NCI-H1048 (cell line): ENCODE measurements at regions not wholly inside any gene's neighbourhood (a gene's known extent, or its start where the extent isn't known, plus 50 kb on each side); places are given as distances from the start of the nearest gene placed in this dataset.
"Not testable (repeated sequence)": the region's sequence is repeated elsewhere in the genome, so short reads cannot be mapped to it uniquely, and the experiment has no call there.

Experiments used
- DNase-seq: peaks from one replicate; lab custom pipeline; 2025; lab: John Stamatoyannopoulos, UW

DNA sequence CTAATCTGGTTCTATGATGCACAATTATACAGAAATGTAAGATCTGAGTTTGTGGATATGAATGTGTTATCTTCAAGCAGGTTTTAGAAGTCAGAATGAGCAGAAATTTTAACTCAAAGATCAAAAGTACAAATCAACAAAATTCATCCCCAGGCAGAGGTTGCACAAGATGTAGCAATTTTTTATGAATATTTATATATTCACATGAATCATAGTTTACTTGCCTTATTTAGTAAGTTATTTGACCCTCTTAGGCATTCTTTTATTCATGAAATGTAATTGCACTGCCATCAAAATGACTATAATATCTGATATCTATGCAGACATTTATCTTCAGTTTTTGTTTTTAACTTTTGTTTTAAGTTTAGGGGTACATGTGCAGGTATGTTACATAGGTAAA, 103.1 kb upstream of the DAZL start:
- no peak for DNase-seq

DNA sequence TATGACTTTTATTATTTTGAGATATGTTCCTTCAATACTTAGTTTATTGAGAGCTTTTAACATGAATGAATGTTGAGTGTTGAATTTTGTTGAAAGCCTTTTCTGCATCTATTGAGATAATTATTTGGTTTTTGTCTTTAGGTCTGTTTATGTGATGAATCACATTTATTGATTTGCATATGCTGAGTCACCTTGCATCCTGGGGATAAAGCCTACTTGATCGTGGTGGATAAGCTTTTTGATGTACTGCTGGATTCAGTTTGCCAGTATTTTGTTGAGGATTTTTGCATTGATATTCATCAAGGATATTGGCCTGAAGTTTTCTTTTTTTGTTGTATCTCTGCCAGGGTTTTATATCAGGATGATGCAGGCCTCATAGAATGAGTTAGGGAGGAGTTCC, 106.5 kb upstream of the DAZL start:
- DNase-seq, result not testable (repeated sequence)

DNA sequence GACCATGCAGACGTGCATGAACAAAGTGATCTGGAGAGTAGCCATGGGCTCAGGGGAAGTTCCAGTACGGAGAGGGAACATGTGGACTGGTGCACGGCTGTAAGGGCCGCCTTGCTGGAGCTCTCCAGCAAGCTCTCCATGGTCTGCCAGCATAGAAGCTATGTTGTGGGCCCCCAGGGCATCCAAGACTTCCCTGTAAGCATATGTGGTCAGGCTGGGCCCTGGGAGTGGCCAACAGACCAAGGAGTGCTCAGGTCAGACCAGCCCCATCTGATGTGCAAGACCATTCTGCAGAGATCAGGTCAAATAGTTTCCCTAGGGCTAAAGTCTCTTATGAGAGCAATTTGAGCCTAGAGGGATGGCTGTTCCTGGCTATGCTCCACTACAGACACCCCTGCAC, 110.1 kb upstream of the DAZL start:
- no peak for DNase-seq

DNA sequence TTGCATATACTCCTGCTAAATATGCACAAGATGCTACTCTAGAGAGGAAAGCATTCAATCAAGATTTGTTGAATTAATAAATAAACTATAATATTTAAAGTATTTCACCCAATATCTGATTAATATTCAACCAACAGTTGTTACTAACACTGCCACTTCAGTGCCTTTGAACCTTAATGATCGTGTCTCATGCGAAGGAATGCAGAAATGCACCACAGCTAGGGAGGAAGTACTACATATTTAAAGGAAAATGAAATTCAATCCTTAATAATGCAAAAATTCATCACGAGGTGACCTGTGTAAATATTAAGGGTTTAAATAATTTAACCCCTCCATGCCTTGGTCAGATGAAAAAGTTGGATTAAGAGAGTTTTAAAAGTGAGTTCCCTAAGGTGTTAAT, 114.2 kb upstream of the DAZL start:
- no peak for DNase-seq

DNA sequence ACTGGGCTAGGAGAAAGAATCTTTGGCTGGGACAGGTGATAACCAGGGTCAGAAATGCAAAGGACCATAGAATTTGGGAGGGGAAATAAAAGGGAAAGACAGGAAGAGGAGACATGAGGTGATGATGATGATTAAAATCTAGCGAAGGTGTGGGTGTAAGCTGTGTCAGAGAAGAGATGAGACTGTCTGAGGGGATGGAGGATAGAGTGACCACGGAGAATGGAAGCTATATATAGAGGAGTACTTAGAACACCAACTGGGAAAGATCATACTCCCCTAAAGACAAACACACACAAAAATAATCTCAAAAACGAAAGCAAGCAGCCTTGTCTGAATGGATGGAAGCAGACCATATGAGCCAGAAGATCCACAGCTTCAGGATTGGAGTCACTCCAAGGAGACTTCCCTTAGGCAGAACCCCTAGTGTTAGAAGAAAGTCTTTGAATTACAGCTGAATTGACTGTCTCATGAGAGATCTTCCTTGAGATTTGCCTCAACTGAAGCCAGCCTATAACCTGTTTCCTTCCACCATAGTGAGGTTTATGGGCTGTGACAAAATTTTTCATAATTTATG, 115.2 kb upstream of the DAZL start:
- no peak for DNase-seq

DNA sequence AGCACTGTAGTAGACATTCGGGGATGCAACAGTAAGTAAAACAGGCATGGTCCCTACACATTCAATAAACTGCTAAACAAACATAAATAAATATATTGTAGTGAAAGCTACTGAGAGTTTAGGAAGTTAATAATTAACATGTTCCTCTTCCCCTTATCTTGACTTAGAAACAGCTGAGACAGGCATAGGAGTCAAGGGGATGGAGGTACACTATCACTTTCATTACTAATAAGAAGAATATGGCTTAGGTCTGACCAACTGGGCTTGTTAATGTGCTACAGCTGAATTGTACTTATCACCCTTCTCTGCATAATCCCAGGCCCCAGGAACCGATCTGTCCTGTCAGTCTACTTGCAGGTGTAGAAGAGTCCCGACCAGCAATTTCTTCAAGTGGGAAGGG, 116.3 kb upstream of the DAZL start:
- DNase-seq, result no peak

DNA sequence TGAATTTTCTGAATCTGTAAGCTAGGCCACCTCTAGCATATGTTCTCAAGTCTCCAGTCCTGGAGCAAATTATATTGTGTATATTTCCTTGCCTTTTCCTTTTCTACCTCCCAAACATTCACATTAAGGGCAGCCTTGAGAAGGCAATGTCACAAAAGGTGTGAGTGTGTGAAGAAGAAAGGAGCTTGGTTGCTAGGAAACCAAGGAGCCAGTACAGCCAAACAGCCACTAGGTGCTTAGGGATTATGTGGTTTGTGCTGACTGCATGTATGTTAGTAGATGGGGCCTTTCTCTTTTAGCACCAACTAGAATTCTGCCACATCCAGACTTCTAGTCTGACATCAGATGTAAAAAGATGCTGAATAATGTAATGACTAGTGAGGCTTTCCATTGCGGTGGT, 118.8 kb upstream of the DAZL start:
- DNase-seq, result no peak

DNA sequence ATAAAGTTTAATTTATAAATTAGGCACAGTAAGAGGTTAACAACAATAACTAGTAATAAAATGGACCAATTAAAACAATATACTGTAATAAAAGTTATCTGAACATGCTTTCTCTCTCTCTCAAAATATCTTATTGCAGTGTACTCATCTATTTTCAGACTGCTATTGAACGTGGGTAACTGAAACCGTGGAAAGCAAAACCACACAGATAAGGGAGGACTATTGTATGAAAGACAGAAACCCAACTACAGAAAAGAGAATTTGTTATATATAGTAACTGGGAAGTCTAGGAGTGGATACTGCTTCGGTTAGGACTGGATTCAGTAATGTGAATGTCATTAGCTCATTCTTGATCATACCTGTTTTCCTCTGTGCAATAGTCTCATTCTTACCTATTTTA, 119.3 kb upstream of the DAZL start:
- no peak for DNase-seq

DNA sequence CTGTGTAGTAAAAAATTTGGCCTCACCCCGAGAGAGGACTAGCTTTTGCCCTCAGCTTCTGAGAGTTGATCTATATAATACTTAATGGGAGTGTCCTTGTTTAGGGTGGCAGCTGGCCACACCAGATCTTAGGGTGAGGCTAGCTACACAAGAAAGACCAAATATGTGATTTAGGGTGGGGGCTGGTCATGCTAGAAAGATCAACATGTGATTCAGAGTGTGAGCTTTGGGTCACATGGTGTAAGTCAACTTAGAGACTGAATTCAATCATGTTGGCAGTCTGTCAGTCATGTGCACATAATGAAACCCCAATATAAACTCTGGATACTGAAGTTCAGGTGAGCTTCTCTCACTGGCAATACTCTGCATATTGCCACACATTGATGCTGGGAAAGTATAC, 120.7 kb upstream of the DAZL start:
- no peak for DNase-seq

DNA sequence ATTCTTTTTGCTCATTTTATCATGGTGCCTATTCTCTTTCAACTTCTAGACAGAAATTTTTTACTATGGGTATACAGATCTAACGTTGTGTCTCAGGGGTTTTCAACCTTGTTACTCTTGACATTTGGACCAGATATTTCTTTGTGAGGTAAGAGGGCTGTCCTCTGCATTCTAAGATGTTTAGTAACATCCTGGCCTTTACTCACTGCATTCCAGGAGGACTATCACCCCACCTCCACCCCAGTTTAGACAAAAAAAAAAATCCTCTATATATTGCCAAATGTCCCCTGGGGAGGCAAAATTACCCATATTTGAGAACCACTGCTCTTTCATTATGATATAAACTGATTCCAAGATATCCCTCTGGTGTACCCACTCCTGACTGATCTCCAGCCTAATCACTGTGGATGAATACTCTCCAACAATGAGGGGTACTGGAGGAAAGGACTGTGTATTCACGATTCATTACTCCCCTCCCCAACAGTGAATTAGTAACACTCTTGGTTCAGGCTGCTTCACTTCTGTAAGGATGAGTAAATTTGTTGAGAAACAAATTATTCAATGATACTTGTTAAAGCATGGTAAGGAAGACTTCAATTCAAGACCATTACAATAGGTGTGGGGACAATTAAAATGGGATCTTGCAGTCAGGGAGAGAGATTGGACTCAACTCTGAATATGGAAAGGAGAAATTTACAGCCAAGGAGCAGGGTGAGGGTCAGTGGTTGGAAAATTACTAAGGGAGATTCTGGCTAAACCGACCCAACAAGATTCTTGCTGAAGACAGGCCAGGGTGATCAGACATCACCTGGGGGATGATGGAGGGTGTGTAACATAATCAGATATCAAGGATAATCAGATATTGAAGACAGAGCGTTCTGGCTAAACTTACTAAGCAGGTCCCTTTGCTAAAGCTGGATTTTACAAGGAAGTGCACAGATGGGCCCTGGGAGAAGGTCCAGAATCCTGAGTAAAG, 123.8 kb upstream of the DAZL start:
- no peak for DNase-seq

DNA sequence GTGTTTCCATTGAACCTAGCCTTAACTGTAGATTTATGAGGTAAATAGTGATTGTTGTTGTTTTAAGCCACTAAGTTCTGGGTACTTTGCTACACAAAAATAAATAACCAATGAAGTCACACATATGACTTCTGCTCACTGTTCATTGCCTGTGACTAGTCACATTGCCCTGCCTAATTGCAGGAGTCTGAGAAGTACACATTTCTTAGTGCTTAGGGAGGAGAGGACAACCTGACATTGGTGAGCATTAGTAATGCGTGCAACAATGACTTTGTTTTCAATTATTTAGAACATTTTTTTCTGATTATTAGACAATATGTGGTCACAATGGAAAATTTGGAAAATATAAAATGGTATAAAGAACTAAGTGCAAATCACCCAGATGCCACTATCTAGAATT, 133.2 kb upstream of the DAZL start:
- no peak for DNase-seq

DNA sequence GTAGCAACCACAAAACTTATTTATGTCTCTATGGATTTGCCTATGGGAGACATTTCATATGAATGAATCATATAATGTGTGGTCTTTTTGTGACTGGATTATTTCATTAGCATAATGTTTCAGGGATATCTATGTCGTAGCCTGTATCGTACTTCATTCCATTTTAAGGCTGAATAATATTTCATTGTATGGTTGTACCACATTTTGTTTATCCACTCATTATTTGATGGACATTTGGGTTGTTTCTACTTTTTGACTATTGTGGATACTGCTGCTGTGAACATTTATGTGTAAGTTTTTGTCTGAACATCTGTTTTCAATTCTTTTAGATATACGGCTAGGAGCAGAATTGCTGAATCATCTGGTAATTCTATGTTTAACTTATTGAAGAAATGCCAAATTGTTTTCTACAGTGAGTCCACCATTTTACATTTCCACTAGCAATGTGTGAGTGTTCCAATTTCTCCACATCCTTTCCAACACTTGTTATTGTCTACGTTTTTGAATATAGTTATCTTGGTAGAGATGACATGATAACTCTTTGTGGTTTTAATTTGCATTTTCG, 134.4 kb upstream of the DAZL start:
- no peak for DNase-seq

DNA sequence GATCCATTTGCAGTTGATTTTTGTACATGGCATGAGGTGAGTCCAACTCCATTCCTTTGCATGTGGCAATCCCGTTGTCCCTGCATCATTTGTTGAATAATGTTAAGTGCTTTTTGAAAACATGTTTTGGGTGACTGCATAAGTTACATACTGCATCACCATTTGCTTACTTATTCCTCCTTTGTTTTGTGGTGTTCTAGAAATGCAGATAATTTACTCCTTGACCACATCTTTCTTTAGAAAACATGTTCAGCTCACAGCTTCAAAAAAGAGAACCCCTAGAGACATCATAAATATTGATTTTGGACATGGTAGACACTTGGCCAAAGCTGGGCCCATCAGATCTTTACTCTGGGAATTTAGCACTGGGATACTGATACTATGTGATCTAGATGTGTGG, 135.3 kb upstream of the DAZL start:
- DNase-seq, result no peak

DNA sequence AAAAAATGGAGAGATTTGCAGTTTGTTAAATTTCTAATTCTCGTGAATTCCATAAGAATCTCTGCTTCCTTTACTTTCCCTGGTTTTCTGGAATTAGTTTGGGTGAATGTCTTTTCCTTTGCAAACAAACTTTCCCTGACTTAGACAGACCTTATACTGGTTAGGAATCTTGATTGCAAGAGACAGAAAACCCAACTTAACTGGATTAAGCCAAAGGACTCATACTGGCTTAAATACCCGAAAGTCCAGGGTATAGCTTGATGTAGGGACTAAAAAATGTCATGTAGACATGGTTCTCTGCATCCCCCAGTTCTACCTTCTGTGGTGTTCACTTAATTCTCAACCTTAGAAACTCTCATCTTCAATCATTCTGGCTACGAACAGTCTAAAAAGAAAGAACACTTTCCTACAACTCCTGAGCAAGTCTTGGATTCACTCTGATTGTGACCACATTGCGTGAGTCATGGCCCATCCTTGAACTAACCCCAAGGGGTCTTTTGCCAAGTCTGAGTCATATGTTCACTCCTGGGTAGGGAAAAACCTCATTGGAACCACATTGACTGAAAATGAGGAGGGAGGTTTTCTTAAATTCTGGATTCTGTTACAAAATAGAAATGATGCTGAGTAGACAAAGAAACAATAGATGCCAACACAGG, 136.0 kb upstream of the DAZL start:
- no peak for DNase-seq

DNA sequence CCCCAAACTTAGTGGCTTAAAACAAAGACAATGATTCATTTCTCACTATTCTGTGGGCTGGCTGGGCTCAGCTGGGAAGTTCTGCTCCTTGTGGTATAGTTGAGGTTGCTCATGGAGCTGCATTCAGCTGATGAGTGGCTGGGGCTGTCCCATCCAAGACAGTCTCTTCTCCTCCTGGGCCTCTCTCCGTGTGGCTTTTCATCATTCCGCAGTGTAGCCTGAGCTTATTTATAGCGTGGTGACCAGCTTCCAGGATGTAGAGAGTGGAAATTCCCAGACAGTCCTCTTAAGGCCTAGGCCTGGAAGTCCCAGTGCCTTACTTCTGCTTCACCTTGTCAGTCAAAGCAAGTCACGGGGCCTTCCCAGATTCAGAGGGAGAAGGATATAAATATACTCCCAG, 136.7 kb upstream of the DAZL start:
- DNase-seq, result no peak

DNA sequence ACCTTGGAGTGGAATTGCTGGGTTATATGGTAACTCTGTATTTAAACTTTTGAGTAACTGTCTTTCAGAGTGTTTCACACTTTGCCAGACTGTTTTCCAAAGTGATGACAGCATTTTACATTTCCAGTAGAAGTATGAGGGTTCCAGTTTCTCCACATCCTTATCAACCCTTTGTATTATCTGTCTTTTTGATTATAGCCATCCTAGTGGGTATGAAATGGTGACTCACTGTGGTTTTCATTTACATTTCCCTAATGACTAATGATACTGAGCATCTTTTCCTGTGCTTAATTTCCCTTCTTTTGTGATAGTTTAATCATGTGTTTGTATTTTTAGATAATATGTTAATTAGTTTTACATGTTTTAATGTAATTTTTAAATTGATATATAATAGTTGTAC, 138.1 kb upstream of the DAZL start:
- no peak for DNase-seq

DNA sequence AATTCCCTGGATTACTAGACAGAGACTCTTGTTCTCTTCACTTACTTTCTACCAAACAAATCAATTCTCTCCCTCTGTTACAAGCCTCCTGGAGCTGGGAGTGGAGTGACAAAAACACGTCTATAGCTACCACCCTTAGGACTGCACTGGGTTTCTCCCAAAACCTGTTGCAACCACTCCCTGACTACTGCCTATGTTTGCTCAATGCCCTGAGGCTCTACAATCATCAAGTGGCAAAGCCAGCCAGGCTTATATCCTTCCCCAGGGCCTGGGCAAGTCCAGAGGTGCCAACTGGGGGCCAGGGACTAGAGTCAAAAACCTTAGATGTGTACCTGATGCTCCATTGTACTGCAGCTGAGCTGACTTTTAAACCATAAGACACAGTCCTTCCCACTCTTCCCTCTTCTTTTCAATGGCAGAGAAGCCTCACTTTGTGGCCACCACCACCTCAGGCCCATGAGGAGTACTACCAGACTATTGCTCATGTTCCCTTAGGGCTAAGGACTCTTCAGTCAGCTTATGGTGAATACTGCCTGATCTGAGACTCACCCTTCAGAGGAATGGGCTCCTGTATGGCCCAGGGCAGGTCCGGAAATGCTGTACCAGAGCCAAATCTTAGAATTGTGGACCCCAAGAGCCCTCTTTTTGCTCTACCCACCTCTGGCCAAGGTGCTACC, 125.4 kb upstream of the PLCL2 start:
- no peak for DNase-seq

DNA sequence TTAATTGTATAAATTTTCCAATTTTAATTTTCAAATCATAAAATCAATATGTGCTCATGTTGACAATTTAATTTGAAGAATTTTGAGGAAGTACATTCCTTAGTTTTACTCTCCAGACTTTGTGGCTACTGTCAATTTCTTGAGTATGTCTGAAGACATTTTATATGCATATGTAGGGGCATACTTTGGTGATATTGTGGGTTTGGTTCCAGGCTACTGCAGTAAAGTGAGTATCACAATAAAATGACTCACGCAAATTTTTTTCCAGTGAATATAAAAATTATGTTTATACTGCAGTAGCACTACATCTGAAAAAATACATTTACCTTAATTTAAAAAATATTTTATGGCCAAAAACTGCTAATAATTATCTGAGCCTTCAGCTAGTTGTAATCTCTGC, 123.2 kb upstream of the PLCL2 start:
- no peak for DNase-seq

DNA sequence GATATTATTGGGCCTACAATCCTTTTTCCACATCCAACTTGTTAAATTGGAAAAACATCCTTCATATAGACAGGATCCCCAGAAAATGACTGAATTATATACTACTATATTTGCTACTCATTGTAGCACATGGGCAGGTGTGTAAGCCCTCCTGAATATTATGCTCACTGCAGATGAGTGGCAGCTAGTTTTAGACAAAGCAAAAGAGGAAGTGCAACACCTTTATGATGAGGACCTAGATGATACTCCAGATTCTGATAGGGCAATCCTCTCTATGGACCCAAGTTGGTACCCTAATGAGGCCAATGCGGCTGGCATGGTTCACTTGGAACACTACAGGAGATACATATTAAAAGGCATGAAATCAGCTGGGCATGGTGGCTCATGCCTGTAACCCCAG, 119.1 kb upstream of the PLCL2 start:
- no peak for DNase-seq

DNA sequence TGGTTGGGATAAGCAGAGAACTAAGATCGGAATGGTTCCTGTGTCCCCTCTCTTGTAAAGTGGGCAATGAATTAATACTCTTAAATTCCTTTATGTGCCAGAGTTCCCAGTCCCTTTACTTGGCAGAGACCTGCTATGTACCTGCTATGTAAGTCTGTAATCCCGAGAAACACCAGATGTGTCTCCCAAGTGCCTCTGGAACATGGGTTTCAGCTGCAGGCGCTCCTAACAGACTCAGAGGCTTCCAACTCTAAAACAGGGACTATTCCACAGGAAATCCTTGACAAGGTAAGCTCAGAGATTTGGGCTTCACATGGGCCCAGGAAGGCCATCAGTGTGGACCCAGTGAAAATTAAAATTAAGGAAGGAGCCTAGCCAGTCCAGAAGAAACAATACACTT, 117.7 kb upstream of the PLCL2 start:
- no peak for DNase-seq

DNA sequence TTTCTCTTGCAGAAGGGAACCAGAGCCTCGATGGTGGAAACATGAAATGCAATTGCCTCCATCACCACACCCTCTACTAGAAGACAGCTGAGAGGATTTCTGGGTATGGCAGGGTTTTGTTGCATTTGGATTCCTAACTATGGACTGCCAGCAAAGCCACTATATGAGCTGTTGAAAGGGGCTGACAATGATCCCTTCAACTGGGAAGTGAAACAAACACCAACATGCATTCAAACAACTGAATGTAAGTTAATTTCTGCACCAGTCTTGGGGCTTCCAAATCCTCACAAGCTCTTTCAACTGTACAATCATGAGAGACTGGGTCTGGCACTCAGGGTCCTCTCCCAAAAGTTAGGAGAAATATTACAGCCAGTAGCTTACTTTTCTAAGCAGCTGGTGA, 116.7 kb upstream of the PLCL2 start:
- DNase-seq, result no peak

DNA sequence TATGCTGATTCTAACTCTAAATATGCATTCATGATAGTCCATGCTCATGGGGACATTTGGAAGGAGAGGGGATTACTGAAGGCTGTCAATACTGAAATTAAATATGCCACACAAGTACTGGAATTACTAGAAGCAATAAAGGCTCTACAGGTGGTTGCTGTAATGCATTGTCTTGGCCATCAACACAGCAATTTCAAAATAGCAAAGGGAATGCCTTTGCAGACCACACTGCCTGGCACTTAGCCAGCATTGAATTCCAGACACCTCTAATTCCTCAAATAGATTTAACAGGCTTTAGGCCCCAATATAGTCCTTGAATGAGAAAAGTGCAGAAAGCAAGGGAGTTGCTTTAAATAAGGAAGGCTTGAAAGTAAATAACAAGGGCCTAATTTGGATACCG, 115.8 kb upstream of the PLCL2 start:
- DNase-seq, result no peak
